Fibroblast of skin of left quadriceps (primary cell): ENCODE measurements at regions not wholly inside any gene's neighbourhood (a gene's known extent, or its start where the extent isn't known, plus 50 kb on each side); places are given as distances from the start of the nearest gene placed in this dataset.

Experiments
- DNase-seq, 2 experiments: peaks; one replicate each; pipeline ENCODE4 v3.0.0-alpha.2; 2013; ENCODE audit warnings: low read depth in 2 of 2

- DNase-seq, result no peak
Observed at GRCh38 chr5:73291873-73292272, 118.9 kb downstream of the TMEM174 start.

GRCh38 chr5:73290242-73290641 is 117.2 kb downstream of the TMEM174 start:
- DNase-seq, result no peak

GRCh38 chr5:73288803-73289720 is 116.1 kb downstream of the TMEM174 start:
- no peak for DNase-seq

GRCh38 chr5:73286896-73287295 is 113.9 kb downstream of the TMEM174 start:
- DNase-seq, result no peak

GRCh38 chr5:73284985-73285384 is 112.0 kb downstream of the TMEM174 start:
- no peak for DNase-seq

GRCh38 chr5:73284220-73284795 is 111.3 kb downstream of the TMEM174 start:
- DNase-seq, result no peak

GRCh38 chr5:73282923-73283322 is 109.9 kb downstream of the TMEM174 start:
- no peak for DNase-seq

- DNase-seq, result no peak
Observed at GRCh38 chr5:73282383-73282782, 109.4 kb downstream of the TMEM174 start.

GRCh38 chr5:73280821-73281746 is 108.1 kb downstream of the TMEM174 start:
- DNase-seq, result peak; percentile 66 to 71

- no peak for DNase-seq
Observed at GRCh38 chr5:73280386-73280785, 107.4 kb downstream of the TMEM174 start.

- DNase-seq, result no peak
Observed at GRCh38 chr5:73279805-73280204, 106.8 kb downstream of the TMEM174 start.

- DNase-seq, result no peak
Observed at GRCh38 chr5:73278693-73279092, 105.7 kb downstream of the TMEM174 start.

GRCh38 chr5:73274881-73275663 is 102.1 kb downstream of the TMEM174 start:
- DNase-seq, result no peak

- DNase-seq, result no peak
Observed at GRCh38 chr5:73274121-73274520, 101.1 kb downstream of the TMEM174 start.

GRCh38 chr5:73273379-73274050 is 100.5 kb downstream of the TMEM174 start:
- DNase-seq, result no peak

- no peak for DNase-seq
Observed at GRCh38 chr5:73272351-73272750, 99.4 kb downstream of the TMEM174 start.

- no peak for DNase-seq
Observed at GRCh38 chr5:73268826-73269225, 95.8 kb downstream of the TMEM174 start.

GRCh38 chr5:73267766-73268435 is 94.9 kb downstream of the TMEM174 start:
- no peak for DNase-seq

- DNase-seq, result no peak
Observed at GRCh38 chr5:73266925-73267765, 94.2 kb downstream of the TMEM174 start.
